ENCODE measurements at regions not wholly inside any gene's neighbourhood (a gene's known extent, or its start where the extent isn't known, plus 50 kb on each side); places are given as distances from the start of the nearest gene placed in this dataset.

DNA sequence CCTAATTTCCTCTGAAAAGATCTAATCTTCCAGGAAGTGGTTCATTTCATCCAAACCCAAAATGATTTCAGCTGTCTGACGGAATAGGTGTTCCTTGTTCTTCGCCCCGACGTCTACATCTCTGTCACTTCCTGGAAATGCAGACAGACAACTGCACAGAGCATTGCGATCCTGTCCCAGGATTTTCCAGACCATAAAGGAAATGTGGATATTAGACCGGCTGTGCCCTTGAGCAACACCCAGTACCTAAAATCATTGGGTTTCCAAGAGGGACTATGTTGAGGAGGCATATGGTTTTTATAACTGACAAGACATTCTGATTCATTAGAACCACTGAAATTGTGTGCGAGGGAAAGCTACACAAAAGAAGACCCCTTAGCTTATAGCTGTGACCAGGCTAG lies 74.2 kb downstream of the MSX2 start:
- no peak overlapping the region for H3K4me2 ChIP-seq (ENCODE audit: insufficient read depth, low read length, poor library complexity, severe bottlenecking)
- no peaks in the 10 kb centered on the region for H3K79me1 ChIP-seq (ENCODE audit: low read depth, low read length)
- DNase-seq (ENCODE audit: low spot score) = no peak
- peaks cover 0 to 3% of the 10 kb centered on the region in 2 donors for H3K4me1 ChIP-seq (ENCODE audit: control insufficient read depth in 2 of 2, insufficient read depth in 1 of 2, low read depth in 1 of 2, low read length in 2 of 2)
- H3K14ac ChIP-seq (ENCODE audit: low read length) = no peak overlapping the region
- H2BK15ac ChIP-seq (ENCODE audit: low read length) = no peak overlapping the region
- H3K36me3 ChIP-seq (replicated peaks in 1 of 2; ENCODE audit: control insufficient read depth in 2 of 2, insufficient read depth in 2 of 2, low read length in 2 of 2) = no peaks in the 10 kb centered on the region
- H3K9ac ChIP-seq (ENCODE audit: low read depth, low read length, poor library complexity) = no peak overlapping the region
- H2AK5ac ChIP-seq (ENCODE audit: low read depth, low read length) = no peak overlapping the region
- H3K4me3 ChIP-seq (ENCODE audit: low read length in 2 of 2) = no peak overlapping the region
- H3K4ac ChIP-seq (ENCODE audit: low read length) = no peak overlapping the region
- no peak overlapping the region for H3K18ac ChIP-seq (ENCODE audit: low read length)
- no peaks in the 10 kb centered on the region for H3K9me3 ChIP-seq (replicated peaks in 1 of 2; ENCODE audit: control insufficient read depth in 2 of 2, insufficient read depth in 1 of 2, low read depth in 1 of 2, low read length in 2 of 2)
- WGBS, 2 donors (ENCODE audit: extremely low coverage in 2 of 2, insufficient read length in 2 of 2, insufficient replicate concordance in 1 of 2) = no CpG with 5 or more reads among the region's 7 CpGs
- no peak overlapping the region for H3K27ac ChIP-seq (replicated peaks; ENCODE audit: low read length)
- H4K8ac ChIP-seq (ENCODE audit: low read depth, low read length) = no peak overlapping the region
- no peak overlapping the region for H2BK5ac ChIP-seq (ENCODE audit: low read length)
- no peak overlapping the region for H2AFZ ChIP-seq (ENCODE audit: low read length)
- no peaks in the 10 kb centered on the region for H3K27me3 ChIP-seq (ENCODE audit: control insufficient read depth in 3 of 3, insufficient read depth in 3 of 3, low read depth in 1 of 3, low read length in 3 of 3)
- no peak overlapping the region for H4K91ac ChIP-seq (ENCODE audit: low read depth, low read length, poor library complexity)
- H2BK12ac ChIP-seq (ENCODE audit: low read length) = no peak overlapping the region
- H2BK120ac ChIP-seq (ENCODE audit: low read depth, low read length) = no peak overlapping the region
- no peak overlapping the region for H3K23ac ChIP-seq (ENCODE audit: low read depth, low read length, poor library complexity)

DNA sequence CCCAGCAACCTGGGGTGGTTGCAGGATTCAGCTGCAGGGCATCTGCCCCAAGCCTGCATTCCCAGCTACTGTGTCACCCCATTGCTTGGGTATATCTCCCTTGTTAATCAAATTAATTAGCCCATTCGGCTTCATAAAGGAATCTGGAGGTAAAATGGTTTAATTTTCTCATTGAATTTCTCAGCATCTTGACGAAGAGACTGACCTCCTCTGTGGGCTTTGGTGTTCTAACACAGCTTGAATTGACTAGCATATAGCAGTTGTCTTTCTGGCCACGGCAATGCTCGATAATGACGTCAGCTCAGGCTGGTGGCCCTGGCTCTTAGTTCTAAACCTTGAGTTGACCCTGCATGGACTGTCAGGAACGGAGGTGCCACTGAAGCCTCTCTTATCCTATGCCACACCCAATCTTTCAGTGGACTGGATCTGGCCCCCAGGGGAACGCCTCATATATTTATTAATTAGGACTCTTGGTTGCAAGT lies 72.4 kb downstream of the MSX2 start:
- H3K4me1 ChIP-seq (ENCODE audit: control insufficient read depth in 2 of 2, insufficient read depth in 1 of 2, low read depth in 1 of 2, low read length in 2 of 2) = peaks cover 0 to 3% of the 10 kb centered on the region in 2 donors
- H2BK5ac ChIP-seq (ENCODE audit: low read length) = no peak overlapping the region
- H4K8ac ChIP-seq (ENCODE audit: low read depth, low read length) = no peak overlapping the region
- DNase-seq (ENCODE audit: low spot score) = no peak
- H3K9ac ChIP-seq (ENCODE audit: low read depth, low read length, poor library complexity) = no peak overlapping the region
- no peaks in the 10 kb centered on the region for H3K36me3 ChIP-seq (replicated peaks in 1 of 2; ENCODE audit: control insufficient read depth in 2 of 2, insufficient read depth in 2 of 2, low read length in 2 of 2)
- no peak overlapping the region for H3K4me3 ChIP-seq (ENCODE audit: low read length in 2 of 2)
- WGBS, 2 donors (ENCODE audit: extremely low coverage in 2 of 2, insufficient read length in 2 of 2, insufficient replicate concordance in 1 of 2) = no CpG with 5 or more reads among the region's 7 CpGs
- H2AK5ac ChIP-seq (ENCODE audit: low read depth, low read length) = no peak overlapping the region
- no peaks in the 10 kb centered on the region for H3K9me3 ChIP-seq (replicated peaks in 1 of 2; ENCODE audit: control insufficient read depth in 2 of 2, insufficient read depth in 1 of 2, low read depth in 1 of 2, low read length in 2 of 2)
- no peak overlapping the region for H3K27ac ChIP-seq (replicated peaks; ENCODE audit: low read length)
- no peak overlapping the region for H3K4ac ChIP-seq (ENCODE audit: low read length)
- no peaks in the 10 kb centered on the region for H3K79me1 ChIP-seq (ENCODE audit: low read depth, low read length)
- no peak overlapping the region for H3K4me2 ChIP-seq (ENCODE audit: insufficient read depth, low read length, poor library complexity, severe bottlenecking)
- no peaks in the 10 kb centered on the region for H3K27me3 ChIP-seq (ENCODE audit: control insufficient read depth in 3 of 3, insufficient read depth in 3 of 3, low read depth in 1 of 3, low read length in 3 of 3)
- no peak overlapping the region for H2AFZ ChIP-seq (ENCODE audit: low read length)
- no peak overlapping the region for H2BK12ac ChIP-seq (ENCODE audit: low read length)
- no peak overlapping the region for H3K14ac ChIP-seq (ENCODE audit: low read length)
- no peak overlapping the region for H3K18ac ChIP-seq (ENCODE audit: low read length)
- no peak overlapping the region for H4K91ac ChIP-seq (ENCODE audit: low read depth, low read length, poor library complexity)
- H3K23ac ChIP-seq (ENCODE audit: low read depth, low read length, poor library complexity) = no peak overlapping the region
- no peak overlapping the region for H2BK15ac ChIP-seq (ENCODE audit: low read length)
- H2BK120ac ChIP-seq (ENCODE audit: low read depth, low read length) = no peak overlapping the region

DNA sequence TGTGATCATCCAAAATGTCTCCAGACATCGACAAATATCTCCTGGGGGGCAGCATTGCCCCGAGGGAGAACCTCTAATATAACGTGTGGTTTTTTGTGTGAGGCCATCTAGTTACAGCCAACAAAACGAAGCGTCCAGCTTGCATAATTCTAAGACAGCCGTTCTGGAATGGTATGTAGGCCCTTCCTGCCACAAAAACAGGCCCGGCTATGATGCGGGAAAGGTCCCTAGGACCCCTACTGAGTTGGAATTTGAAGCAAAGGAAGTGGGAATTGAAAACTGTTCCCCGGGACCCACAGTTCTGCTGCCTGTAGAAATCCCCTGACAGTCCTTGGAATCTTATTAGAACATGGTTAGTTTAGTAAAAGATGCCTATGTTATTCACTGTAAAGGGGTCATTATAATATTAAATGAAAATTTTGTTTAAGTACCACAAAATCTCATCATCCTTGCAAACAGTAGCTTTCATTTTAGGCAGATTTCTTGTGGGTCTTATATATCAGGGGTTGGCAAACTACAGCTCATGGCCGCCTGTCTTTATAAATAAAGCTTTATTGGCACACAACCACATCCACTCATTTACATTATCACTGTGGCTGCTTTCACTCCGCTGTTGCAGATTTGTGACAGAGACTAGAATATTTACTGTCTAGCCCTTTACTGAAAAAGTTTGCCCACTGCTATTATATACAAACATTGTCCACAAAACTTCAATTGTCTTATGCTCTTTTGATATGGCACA lies 70.7 kb downstream of the MSX2 start:
- no peak overlapping the region for H2BK15ac ChIP-seq (ENCODE audit: low read length)
- no peak overlapping the region for H3K27ac ChIP-seq (replicated peaks; ENCODE audit: low read length)
- H3K36me3 ChIP-seq (replicated peaks in 1 of 2; ENCODE audit: control insufficient read depth in 2 of 2, insufficient read depth in 2 of 2, low read length in 2 of 2) = no peaks in the 10 kb centered on the region
- no peak overlapping the region for H3K9ac ChIP-seq (ENCODE audit: low read depth, low read length, poor library complexity)
- H3K4ac ChIP-seq (ENCODE audit: low read length) = no peak overlapping the region
- no peak overlapping the region for H2BK120ac ChIP-seq (ENCODE audit: low read depth, low read length)
- no peak overlapping the region for H4K8ac ChIP-seq (ENCODE audit: low read depth, low read length)
- H3K4me1 ChIP-seq (ENCODE audit: control insufficient read depth in 2 of 2, insufficient read depth in 1 of 2, low read depth in 1 of 2, low read length in 2 of 2) = peaks cover 0 to 3% of the 10 kb centered on the region in 2 donors
- no peak overlapping the region for H2BK12ac ChIP-seq (ENCODE audit: low read length)
- WGBS, 2 donors (ENCODE audit: extremely low coverage in 2 of 2, insufficient read length in 2 of 2, insufficient replicate concordance in 1 of 2) = no CpG with 5 or more reads among the region's 11 CpGs
- no peaks in the 10 kb centered on the region for H3K9me3 ChIP-seq (replicated peaks in 1 of 2; ENCODE audit: control insufficient read depth in 2 of 2, insufficient read depth in 1 of 2, low read depth in 1 of 2, low read length in 2 of 2)
- H3K4me3 ChIP-seq (ENCODE audit: low read length in 2 of 2) = no peak overlapping the region
- no peak overlapping the region for H3K18ac ChIP-seq (ENCODE audit: low read length)
- no peak for DNase-seq (ENCODE audit: low spot score)
- no peak overlapping the region for H4K91ac ChIP-seq (ENCODE audit: low read depth, low read length, poor library complexity)
- H2AFZ ChIP-seq (ENCODE audit: low read length) = no peak overlapping the region
- H2BK5ac ChIP-seq (ENCODE audit: low read length) = no peak overlapping the region
- no peaks in the 10 kb centered on the region for H3K27me3 ChIP-seq (ENCODE audit: control insufficient read depth in 3 of 3, insufficient read depth in 3 of 3, low read depth in 1 of 3, low read length in 3 of 3)
- no peaks in the 10 kb centered on the region for H3K79me1 ChIP-seq (ENCODE audit: low read depth, low read length)
- no peak overlapping the region for H3K23ac ChIP-seq (ENCODE audit: low read depth, low read length, poor library complexity)
- H3K4me2 ChIP-seq (ENCODE audit: insufficient read depth, low read length, poor library complexity, severe bottlenecking) = no peak overlapping the region
- H2AK5ac ChIP-seq (ENCODE audit: low read depth, low read length) = no peak overlapping the region
- H3K14ac ChIP-seq (ENCODE audit: low read length) = no peak overlapping the region

DNA sequence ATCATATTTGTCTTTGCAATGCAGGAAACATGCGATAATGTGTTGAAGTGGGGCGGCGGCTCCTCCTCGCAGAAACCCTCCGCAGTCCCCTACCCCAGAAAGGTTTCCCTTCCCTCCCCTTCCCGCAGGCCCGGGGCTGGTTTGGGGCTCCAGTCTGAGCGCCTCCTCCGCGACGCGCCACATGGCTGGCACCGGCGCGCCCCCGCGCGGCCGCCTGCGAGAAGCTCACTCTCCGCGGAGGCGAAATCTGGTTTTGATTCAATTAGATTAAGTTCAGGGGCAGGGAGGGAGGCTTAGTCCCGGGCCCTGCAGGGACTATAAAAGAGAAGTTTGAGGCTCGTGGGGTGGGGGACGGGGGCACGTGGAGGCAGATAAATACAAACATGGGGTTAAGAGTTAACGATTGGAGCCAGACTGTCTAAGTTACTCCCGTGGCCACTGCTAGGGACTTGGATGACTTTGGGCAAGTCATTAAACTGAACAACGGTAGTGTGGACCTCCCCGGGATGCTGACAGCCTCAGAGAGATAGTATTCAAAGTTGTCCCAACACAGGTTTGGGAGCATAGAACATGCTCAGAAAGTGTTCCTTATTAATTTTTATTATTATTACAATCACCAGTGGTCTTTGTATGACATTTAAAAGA lies 69.4 kb downstream of the MSX2 start:
- no peak overlapping the region for H3K27ac ChIP-seq (replicated peaks; ENCODE audit: low read length)
- H2BK5ac ChIP-seq (ENCODE audit: low read length) = no peak overlapping the region
- no peak overlapping the region for H3K4me3 ChIP-seq (ENCODE audit: low read length in 2 of 2)
- no peak overlapping the region for H3K9ac ChIP-seq (ENCODE audit: low read depth, low read length, poor library complexity)
- H3K18ac ChIP-seq (ENCODE audit: low read length) = no peak overlapping the region
- H2AFZ ChIP-seq (ENCODE audit: low read length) = peak overlapping the region; percentile 18
- H3K9me3 ChIP-seq (replicated peaks in 1 of 2; ENCODE audit: control insufficient read depth in 2 of 2, insufficient read depth in 1 of 2, low read depth in 1 of 2, low read length in 2 of 2) = no peaks in the 10 kb centered on the region
- no peak overlapping the region for H3K23ac ChIP-seq (ENCODE audit: low read depth, low read length, poor library complexity)
- H3K4me1 ChIP-seq (ENCODE audit: control insufficient read depth in 2 of 2, insufficient read depth in 1 of 2, low read depth in 1 of 2, low read length in 2 of 2) = peaks cover 0 to 3% of the 10 kb centered on the region in 2 donors
- H4K8ac ChIP-seq (ENCODE audit: low read depth, low read length) = no peak overlapping the region
- no peaks in the 10 kb centered on the region for H3K27me3 ChIP-seq (ENCODE audit: control insufficient read depth in 3 of 3, insufficient read depth in 3 of 3, low read depth in 1 of 3, low read length in 3 of 3)
- H2BK120ac ChIP-seq (ENCODE audit: low read depth, low read length) = no peak overlapping the region
- H4K91ac ChIP-seq (ENCODE audit: low read depth, low read length, poor library complexity) = no peak overlapping the region
- DNase-seq (ENCODE audit: low spot score) = peak; percentile 62
- H2BK15ac ChIP-seq (ENCODE audit: low read length) = no peak overlapping the region
- no peaks in the 10 kb centered on the region for H3K79me1 ChIP-seq (ENCODE audit: low read depth, low read length)
- no peak overlapping the region for H2AK5ac ChIP-seq (ENCODE audit: low read depth, low read length)
- no peaks in the 10 kb centered on the region for H3K36me3 ChIP-seq (replicated peaks in 1 of 2; ENCODE audit: control insufficient read depth in 2 of 2, insufficient read depth in 2 of 2, low read length in 2 of 2)
- H3K4me2 ChIP-seq (ENCODE audit: insufficient read depth, low read length, poor library complexity, severe bottlenecking) = no peak overlapping the region
- no peak overlapping the region for H3K14ac ChIP-seq (ENCODE audit: low read length)
- no peak overlapping the region for H2BK12ac ChIP-seq (ENCODE audit: low read length)
- H3K4ac ChIP-seq (ENCODE audit: low read length) = no peak overlapping the region
- no CpG with 5 or more reads among the region's 31 CpGs for WGBS, 2 donors (ENCODE audit: extremely low coverage in 2 of 2, insufficient read length in 2 of 2, insufficient replicate concordance in 1 of 2)

All from neuronal stem cell (in vitro differentiated cells).